ENCODE measurements at regions not wholly inside any gene's neighbourhood (a gene's known extent, or its start where the extent isn't known, plus 50 kb on each side); places are given as distances from the start of the nearest gene placed in this dataset.
"Not testable (repeated sequence)": the region's sequence is repeated elsewhere in the genome, so short reads cannot be mapped to it uniquely, and the experiment has no call there.

- TF ChIP-seq CTCF (conservative IDR thresholded peaks at IDR 0.05) = no peak
Measured at GRCh38 chr13:62388515-62388914, 972.9 kb upstream of the PCDH20 start.

GRCh38 chr13:62387647-62388046 is 972.0 kb upstream of the PCDH20 start:
- no peak overlapping the region for H3K27ac ChIP-seq
- peak; percentile 55 for TF ChIP-seq CTCF (conservative IDR thresholded peaks at IDR 0.05)

More at GRCh38 chr13:62388515-62388914, 972.9 kb upstream of the PCDH20 start:
- H3K27ac ChIP-seq = no peak overlapping the region

- not testable (repeated sequence) for H3K27ac ChIP-seq
Measured at GRCh38 chr13:62379241-62379640, 963.6 kb upstream of the PCDH20 start.

- no peak overlapping the region for H3K27ac ChIP-seq
- TF ChIP-seq CTCF (conservative IDR thresholded peaks at IDR 0.05) = no peak
Measured at GRCh38 chr13:62377838-62378237, 962.2 kb upstream of the PCDH20 start.

GRCh38 chr13:62375653-62376052 is 960.0 kb upstream of the PCDH20 start:
- TF ChIP-seq CTCF (conservative IDR thresholded peaks at IDR 0.05) = no peak
- H3K27ac ChIP-seq = no peak overlapping the region

GRCh38 chr13:62371737-62372136 is 956.1 kb upstream of the PCDH20 start:
- no peak for TF ChIP-seq CTCF (conservative IDR thresholded peaks at IDR 0.05)
- H3K27ac ChIP-seq = no peak overlapping the region

GRCh38 chr13:62367971-62368370 is 952.3 kb upstream of the PCDH20 start:
- not testable (repeated sequence) for H3K27ac ChIP-seq

GRCh38 chr13:62360609-62361008 is 945.0 kb upstream of the PCDH20 start:
- no peak overlapping the region for H3K27ac ChIP-seq
- no peak for TF ChIP-seq CTCF (conservative IDR thresholded peaks at IDR 0.05)

- no peak for TF ChIP-seq CTCF (conservative IDR thresholded peaks at IDR 0.05)
- no peak overlapping the region for H3K27ac ChIP-seq
Measured at GRCh38 chr13:62358646-62358932, 942.9 kb upstream of the PCDH20 start.
